Choroid plexus epithelial cell (primary cell): ENCODE measurements at regions not wholly inside any gene's neighbourhood (a gene's known extent, or its start where the extent isn't known, plus 50 kb on each side); places are given as distances from the start of the nearest gene placed in this dataset.

Experiments
- DNase-seq: peaks from one replicate; pipeline ENCODE4 v3.0.0-alpha.2; 2010; ENCODE audit warnings: low read depth
- H3K4me3 ChIP-seq: 2 replicates; pipeline ENCODE4 v1.5.1; 2011; ENCODE audit warnings: low read depth, mild to moderate bottlenecking, control low read depth, low read length, moderate library complexity
- CTCF ChIP-seq: conservative IDR thresholded peaks from 2 replicates; pipeline ENCODE4 v1.5.1; 2011; ENCODE audit warnings: low read depth, mild to moderate bottlenecking, control low read depth, inconsistent platforms, low read length, moderate library complexity

- DNase-seq, result no peak
- H3K4me3 ChIP-seq, result no peak overlapping the region
- TF ChIP-seq CTCF, result no peak
Observed at GRCh38 chr2:176647325-176648165, 378.3 kb downstream of the MTX2 start.

- no peak for TF ChIP-seq CTCF
- DNase-seq, result no peak
- H3K4me3 ChIP-seq, result no peak overlapping the region
Observed at GRCh38 chr2:176648700-176649297, 379.6 kb downstream of the MTX2 start.

- no peak for DNase-seq
- no peak overlapping the region for H3K4me3 ChIP-seq
- TF ChIP-seq CTCF, result no peak
Observed at GRCh38 chr2:176650104-176650837, 381.0 kb downstream of the MTX2 start.

- TF ChIP-seq CTCF, result no peak
- DNase-seq, result no peak
- no peak overlapping the region for H3K4me3 ChIP-seq
Observed at GRCh38 chr2:176650838-176651555, 381.8 kb downstream of the MTX2 start.

GRCh38 chr2:176652300-176653182 lies 383.3 kb downstream of the MTX2 start:
- DNase-seq, result peak; percentile 72
- no peak overlapping the region for H3K4me3 ChIP-seq
- TF ChIP-seq CTCF, result peak; percentile 70
